DMS153 treated with DMSO at 0.1 percent for 48 hours (cell line): ENCODE measurements at regions not wholly inside any gene's neighbourhood (a gene's known extent, or its start where the extent isn't known, plus 50 kb on each side); places are given as distances from the start of the nearest gene placed in this dataset.
A peak's percentile ranks its signal among the peaks of the same experiment; 100 is the strongest.
"Not testable (repeated sequence)": the region's sequence is repeated elsewhere in the genome, so short reads cannot be mapped to it uniquely, and the experiment has no call there.

Experiments used
- DNase-seq: peaks from one replicate; lab custom pipeline; 2025; ENCODE audit not compliant: unreplicated experiment; lab: John Stamatoyannopoulos, UW

DNA sequence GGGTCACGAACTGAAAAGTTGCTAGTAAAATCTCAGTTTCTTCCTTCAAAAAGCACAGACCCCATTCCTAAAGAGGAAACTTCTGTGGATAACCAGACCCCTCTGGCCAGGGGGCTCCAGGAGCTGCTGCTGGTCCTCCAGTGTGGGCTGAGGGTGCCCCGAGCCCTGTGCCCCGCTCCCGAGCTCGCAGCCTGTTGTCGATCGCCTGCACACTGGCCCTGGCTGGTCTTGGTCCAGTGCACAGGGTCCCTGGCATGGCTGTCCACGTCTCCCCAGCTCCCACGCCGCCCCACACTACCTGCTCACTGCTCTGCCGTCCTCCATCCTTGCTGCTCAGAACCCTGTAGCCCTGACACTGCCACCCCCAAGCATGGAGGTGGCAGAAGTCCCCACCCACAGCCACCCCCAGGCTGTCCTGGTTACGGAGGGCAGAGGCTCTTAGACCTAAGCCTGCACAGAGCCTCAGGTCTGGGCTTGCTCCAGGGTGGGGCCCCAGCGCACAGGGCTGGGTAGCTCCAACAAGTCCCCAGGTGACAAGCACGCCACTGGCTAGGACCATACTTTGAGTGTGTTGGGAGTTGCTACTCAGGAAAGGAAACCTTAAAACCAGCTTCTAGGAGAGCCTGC is 87.0 kb downstream of the PLXNA1 start:
- no peak for DNase-seq

DNA sequence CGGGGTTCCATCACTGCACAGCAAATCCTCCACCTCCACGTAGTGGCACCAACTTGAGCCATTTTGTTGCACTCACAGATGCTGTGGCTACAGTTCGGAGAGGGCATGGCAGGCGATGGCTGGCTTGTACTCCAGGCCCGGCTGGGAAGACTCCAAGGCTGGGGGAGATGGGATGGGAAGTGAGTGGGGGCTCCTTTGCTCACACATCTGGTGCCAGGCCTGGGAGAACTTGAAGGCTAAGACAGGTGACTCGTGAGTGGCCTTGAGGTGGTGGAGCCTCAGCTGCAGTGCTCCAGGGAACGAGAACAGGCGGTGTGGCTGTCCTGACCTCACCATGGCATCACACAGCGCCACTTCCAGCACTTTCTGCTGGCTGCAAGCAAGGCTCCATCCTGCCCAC is 87.9 kb downstream of the PLXNA1 start:
- DNase-seq, result no peak

DNA sequence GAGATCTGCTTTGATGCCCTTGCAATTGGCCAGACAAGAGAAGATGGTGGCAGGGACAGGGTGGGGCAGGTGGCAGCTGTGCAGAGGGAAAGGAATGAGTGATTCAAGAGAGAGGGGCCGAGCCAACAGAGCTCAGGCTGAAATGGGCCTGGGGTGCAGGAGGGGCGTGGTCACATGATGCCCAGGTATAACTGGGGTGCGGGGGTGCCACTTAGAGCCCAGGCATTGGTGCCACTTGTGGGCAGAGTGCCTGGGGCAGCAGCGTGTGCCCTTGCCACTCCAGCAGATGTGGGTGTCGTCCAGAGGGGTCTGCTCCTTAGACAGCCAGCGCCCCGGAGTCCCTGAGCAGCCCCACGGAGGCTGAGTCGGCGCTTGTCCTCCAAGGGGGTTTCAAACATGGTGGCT is 88.7 kb downstream of the PLXNA1 start:
- no peak for DNase-seq

DNA sequence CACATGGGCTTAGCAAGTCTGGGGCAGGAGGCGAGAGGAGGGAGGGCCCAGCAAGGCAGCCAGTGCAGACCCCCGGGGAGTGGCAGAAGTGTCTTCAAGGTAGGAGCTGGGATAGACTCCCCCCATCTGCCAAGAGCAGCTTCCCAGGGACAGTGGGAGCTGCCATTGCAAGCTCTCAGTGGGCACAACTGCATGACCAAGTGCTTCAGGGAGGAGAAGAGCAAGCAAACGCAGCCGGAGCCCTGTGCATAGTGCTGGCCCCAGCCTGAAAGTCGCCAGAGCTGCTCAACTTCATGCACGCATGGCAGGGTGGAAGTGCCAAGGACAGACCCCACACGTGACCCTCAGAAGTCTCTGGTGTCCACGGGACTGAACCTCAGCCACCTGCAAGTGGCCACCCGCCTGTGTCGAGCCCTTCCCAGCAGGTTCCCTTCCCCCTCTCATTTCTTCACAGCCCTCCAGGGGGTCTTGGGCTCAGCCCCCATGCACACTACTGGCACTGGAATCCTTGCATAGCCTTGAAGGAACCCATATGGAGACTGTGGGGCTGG is 89.4 kb downstream of the PLXNA1 start:
- DNase-seq, result no peak

DNA sequence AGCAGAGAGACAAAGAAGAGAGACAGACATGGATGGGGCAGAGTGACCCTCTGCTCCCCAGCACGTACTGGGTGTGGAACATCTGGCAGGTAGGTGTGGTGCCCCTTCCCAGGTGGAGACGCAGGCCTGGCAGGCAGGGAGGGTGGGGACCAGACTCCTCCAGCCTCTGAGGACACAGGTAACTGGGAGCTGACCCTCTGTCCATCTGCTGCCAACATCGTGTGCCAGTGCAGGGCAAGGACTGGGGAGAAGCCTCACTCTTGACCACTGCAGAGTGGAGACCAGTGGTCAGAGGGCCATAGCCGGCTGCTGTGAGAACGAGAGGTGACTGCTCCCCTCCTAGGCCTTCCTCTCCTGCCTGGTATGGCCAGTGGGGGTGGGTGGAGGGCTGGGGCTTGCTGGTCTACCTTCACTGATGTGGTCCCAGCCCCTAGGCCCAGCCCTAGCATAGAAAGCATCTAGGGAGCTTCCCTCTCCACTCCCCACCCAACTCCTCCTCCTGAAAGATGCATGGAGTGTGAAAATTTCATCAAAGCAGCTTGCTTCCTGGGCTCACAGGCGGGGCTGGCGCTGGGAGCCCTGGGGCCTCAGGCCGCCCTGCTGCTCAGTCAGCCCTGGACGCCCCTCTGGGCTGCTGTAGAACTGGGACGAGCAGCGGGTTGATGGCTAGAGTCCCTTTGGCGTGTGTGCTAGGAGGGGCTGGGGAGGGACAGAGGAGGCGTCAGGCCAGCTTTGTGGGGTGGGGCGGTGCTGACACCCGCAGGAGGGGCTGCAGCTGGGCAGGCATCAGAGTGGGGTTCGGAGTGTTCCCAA is 90.3 kb downstream of the PLXNA1 start:
- DNase-seq, result no peak

DNA sequence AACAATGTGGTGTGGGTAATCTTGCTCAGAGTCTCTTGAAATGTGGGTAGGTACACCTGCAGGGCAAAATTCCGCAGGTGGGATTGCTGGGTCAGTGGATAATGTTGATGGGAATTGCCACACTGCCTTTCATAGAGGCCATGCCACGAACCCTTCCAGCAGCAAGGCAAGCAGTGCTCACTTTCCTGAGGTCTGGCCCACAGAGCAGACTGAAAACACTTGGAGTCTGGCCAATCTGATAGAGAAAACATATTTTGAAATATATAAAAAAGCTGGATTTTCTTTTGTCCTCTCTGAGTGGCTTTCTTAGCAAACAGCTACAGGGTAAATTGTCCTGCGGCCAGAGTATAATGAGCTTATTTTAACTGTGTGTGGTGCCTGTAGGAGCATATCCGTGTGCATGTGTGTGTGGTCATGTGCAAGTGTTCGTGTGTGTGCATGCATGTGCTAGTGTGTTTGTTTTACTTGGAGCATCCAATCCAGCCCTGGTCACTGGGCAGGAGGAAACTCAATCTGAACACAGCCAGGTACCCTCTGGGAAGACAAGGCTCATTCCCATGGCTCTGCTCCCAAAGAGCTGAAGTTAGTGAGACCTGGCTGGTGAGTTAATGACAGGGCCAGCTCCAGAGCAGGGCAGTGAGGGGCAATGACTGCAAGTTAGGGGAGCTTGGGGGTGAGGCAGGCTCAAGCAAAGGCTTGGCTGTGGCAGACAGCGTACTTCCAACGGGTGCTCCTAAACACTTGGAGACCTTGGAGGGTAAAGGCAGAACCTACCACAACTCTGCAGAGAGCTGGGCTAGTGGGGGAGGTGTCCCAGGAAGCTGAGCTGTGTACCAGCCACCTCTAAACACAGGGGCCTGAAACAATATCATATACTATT is 91.3 kb downstream of the PLXNA1 start:
- DNase-seq, result no peak

DNA sequence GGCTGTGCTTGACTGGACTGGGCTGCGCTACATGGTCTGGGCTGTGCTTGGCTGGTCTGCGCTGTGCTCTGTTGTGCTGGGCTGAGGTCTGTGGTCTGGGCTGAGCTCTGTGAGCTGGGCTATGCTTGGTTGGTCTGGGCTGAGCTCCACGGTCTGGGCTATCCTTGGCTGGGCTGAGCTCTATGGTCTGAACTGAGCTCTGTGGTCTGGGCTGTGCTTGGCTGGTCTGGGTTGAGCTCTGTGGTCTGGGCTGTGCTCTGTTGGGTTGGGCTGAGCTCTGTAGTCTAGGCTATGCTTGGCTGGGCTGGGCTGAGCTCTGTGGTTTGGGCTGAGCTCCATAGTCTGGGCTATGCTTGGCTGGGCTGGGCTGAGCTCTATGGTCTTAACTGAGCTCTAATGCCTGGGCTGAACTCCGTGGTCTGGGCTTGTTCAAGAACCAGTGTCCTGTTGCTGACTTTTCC is 92.0 kb downstream of the PLXNA1 start:
- DNase-seq, result peak; percentile 20

DNA sequence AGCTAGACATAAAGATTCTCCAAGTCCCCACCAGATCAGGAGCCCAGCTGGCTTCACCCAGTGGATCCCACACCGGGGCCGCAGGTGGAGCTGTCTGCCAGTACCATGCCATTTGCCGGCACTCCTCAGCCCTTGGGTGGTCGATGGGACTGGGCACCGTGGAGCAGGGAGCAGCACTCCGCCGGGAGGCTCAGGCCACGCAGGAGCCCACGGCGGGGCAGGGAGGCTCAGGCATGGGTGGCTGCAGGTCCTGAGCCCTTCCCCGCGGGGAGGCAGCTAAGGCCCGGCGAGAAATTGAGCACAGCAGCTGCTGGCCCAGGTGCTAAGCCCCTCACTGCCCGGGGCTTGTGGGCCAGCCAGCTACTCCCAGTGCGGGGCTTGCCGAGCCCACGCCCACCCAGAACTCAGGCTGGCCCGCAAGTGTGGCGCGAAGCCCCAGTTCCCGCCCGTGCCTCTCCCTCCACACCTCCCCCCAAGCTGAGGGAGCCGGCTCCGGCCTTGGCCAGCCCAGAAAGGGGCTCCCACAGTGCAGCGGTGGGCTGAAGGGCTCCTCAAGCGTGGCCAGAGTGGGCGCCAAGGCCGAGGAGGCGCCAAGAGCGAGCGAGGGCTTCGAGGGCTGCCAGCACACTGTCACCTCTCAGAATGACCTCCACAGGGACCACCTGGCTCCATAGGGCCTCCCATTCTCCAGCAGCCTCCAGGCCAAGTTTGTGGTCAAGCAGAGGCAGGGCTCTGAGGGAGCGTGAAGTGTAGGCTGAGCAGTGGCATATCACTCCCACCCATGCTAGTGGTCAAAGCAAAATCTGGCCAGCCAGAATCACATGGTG is 93.5 kb downstream of the PLXNA1 start:
- DNase-seq, result not testable (repeated sequence)

DNA sequence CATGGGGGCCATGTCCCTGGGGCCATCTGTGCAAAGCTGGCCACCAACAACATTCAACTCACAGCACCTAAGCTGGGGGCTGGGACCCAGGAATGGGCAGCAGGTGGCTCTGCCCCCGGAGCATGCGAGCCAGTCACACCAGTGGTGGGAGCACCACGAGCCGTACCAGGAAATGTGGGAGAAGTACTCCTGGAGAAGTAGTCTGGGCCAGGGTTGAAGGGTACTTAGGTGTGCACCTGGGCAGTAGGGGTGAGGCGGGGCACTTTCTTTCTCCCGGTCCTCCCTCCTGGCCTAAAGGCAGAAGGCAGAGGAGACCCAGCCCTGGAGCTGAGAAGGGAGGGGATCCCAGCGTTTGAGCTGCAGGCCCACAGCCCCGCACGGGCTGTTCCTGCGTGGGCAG is 94.2 kb downstream of the PLXNA1 start:
- DNase-seq, result no peak

DNA sequence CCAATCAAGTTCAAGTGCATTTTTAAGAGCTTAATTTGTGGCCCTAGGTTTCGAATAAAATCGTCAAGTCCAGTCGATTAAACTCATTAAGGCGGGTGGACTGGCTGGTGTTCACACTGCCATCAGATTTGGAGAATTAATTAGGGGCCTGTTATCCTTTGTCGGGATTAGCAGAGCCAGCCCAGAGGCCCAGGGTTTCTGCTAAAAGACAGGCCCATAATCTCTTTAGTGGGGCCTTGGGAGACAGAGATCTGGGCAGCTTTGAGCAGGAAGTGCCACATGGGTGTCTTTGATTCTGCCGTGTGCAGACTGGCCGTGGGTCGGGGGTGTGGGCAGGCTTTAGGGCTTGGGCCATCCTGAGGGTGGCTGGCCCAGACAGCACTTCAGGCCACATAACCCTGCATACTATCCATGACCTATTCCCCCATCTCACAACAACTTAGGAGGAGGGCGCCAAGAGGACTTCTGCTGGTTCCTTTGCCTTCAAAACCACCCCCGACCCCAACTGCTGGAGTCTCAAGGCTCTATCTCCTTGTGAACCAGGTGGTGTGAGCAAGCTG is 94.7 kb downstream of the PLXNA1 start:
- no peak for DNase-seq

DNA sequence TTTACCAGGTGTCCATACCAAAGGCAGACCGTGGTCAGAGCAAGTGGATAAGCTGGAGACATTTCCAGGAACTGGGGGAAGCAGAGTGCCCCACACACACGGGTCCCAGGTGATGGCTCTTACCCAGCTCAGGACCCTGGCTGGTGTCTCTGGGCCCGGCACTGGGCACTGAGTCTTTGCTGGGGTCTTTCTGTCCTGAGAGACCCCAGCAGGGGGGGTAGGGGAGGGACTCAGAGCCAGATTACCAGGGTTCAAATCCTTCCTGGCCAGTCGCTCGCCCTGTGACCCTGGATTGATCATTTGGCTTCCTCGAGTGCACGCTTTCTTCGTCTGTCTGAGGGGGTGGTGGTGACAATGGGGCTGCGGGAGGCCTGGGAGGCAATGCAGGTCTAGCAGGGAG is 95.7 kb downstream of the PLXNA1 start:
- DNase-seq, result no peak

DNA sequence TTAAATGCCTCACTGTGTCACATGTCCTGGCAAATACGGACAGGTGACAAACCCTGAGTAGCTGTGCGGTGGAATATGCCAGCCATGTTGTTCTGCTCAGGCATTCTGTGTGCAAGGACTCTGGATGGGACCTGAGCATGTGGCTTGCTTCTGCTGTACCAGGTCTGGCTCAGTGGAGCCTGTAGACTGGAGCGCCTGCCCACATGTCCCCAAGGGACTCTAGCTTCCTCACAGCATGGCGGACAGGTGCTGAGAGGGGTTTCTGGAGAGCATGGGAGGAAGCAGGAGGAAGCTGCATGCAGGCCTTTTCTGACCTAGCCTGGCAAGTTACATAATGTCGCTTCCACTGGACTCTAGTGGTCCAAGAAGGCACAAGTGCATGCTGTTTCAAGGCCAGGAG is 96.3 kb downstream of the PLXNA1 start:
- no peak for DNase-seq

DNA sequence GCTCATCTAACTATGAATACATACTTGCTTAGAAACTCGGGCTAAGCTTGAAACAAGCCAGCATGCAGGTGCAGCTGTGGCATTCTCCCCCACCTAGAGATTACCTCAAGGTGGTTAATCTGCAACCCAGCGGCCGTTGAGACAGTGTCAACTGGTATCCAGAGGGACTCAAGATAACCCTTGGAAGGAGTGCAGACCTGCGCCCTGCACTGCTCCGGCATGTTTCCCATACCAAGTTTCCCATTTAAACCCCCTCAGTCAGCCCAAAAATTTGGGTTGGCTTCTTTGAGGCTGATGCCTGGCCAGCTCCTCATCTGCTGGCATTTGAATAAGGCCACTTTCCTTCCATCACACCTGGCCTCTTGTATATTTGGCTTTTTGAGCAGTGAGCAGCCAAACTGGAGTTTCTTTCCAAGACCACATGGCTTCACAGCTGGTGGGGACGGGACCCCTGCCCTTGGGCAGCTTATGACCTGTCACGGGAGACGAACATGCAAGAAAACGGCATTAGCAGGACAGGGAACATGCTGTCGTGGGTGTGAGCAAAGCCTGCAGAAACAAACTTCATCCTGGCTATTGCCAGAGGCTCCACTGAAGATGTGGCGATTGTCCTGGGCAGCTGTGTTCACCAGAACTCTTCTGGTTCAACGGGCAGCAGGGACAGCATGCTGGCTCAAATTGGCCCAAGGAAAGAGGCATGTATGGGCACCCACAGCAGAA is 98.2 kb downstream of the PLXNA1 start:
- no peak for DNase-seq

DNA sequence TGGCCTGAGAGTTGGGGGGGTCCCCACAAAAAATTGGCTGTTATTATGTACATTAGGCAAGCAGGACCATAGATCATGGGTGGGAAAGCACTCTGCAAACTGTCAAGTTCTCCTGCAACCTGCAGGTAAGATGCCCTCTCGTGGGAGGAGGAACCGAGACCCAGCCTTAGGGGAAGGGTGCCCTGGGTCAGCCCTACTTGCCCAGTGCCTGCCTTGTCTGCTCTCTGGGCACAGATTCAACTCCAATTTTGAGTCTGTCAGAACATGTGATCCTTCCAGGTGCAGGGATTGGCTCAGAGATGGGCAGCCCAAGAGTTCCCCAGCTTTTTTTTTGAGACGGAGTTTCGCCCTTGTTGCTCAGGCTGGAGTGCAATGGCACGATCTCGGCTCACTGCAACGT is 99.2 kb downstream of the PLXNA1 start:
- DNase-seq, result no peak

DNA sequence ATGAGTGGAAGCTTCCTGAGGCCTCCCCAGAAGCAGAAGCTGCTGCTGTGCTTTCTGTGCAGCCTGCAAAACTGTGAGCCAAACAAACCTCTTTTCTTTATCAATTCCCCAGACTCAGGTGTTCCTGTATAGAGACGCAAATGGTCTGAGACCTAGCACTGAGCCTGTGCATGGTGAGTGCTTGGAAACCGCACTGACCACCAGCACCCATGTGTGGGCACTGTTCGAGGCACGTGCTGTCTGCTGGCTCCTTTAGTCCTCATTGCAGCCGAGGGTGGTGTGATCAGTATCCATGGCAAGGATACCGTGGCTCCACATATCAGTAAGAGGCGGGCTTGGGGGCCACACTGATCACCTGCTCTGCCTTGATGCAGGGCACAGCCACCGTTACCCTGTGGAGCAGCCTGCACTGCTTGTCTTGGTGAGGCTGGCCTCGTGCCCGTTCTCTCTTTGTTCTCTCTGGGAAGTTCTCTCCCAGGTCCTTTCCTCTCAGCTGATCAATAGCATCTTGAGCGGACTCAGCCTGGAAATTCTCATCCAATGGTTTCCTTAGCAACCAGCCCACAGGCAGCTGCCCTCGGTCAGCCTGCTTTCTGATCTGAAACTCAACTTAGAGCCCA is 101.0 kb downstream of the PLXNA1 start:
- no peak for DNase-seq

DNA sequence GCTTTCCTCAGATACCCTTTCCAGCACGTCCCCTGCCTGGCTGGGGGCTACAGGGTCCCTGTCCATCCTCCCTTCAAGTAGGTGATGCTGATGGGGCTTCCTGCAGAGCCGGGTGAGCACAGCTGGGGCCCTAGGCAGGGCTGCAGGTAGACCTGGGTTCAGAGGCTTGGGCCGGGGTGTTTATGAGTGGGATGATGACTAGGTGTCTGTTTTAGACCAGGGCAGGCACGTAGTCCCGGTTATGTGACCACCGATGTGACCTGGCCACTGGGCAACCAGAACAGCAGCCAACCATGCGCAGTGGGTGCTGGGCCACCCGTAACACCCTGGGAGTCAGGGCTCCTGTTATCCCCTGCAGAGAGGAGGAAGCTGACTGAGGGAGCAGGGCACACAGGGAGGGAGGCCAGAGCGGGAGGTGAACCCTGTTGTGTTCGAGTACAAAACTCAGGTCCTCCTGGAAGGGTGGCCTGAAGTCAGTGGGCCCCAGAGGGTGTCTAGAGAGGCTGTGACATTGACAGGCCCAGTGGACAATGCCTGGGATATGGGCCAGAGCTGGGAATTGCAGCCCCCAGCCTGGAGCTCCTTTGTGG is 101.6 kb downstream of the PLXNA1 start:
- DNase-seq, result no peak

DNA sequence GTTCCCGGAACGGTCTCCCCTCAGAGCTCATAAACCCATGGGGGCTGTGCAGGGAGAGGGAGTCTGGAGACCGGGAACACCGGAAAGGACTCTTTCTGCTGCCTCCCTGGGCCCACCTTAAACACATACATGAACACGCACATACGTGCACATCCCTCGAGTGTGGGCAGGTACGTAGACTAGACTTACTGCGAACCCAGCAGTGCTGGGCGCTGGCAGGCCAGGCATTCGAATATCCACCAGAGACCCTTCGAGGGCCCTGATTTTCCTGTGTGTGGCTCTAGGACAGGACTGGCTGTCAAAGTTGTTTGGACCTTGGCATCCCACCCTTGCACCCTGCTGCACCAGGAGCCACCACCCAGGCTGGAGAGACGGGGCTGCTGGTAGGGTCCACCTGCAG is 102.7 kb downstream of the PLXNA1 start:
- DNase-seq, result no peak

DNA sequence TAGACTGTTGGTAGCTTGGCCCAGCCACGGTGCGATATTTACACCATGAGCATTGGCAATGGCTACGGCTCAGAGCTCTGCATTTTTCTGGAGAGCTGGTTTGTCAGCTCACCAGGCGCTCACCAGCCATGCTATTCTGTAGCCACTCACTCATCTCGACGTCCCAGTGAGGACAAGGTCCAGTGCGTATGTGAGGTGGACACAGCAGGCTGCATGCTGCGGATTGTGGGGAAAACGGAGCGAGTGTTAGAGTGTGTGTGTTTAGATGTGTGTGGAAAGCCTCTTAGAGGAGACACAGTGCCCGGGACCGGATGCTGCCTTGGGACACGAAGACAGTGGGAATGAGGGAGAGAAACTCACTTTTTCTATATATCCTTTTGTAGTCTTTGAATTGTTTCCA is 103.7 kb downstream of the PLXNA1 start:
- DNase-seq, result not testable (repeated sequence)

DNA sequence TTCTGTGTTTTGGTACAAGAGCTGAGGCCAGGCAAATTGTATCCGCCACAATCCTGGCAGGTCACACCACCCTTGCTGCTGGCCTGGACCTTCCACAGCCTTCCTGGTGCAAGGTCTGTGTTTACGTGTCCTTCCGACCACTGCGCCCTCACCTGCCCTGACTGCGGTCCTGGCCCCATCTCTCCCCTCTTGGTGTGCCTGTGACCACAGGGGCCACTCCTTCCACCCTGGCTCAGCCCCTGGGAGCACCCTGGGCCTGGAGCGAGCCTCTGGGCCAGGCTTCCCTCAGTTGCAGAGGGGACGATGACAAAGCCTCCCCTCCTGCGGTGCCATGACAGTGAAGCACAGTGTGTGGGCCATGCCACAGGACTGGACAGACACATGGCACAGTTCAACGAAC is 104.5 kb downstream of the PLXNA1 start:
- DNase-seq, result no peak
